Fibroblast of pulmonary artery (primary cell): ENCODE measurements at regions not wholly inside any gene's neighbourhood (a gene's known extent, or its start where the extent isn't known, plus 50 kb on each side); places are given as distances from the start of the nearest gene placed in this dataset.

Experiments used
- DNase-seq: peaks from one replicate; pipeline ENCODE4 v3.0.0-alpha.2; 2010; ENCODE audit warnings: low read depth
- H3K4me3 ChIP-seq: replicated peaks from 2 replicates; pipeline ENCODE4 v1.5.1; 2011; ENCODE audit warnings: low read depth, mild to moderate bottlenecking, control low read depth, low read length, moderate library complexity
- TF ChIP-seq, protein P1 (sequence below): IDR thresholded peaks from 2 replicates; pipeline ENCODE4 v1.5.1; 2011; ENCODE audit warnings: mild to moderate bottlenecking, control low read depth, low read length, inconsistent platforms; ENCODE audit errors: missing control alignments

GRCh38 chr5:167816864-167817263 lies 474.6 kb upstream of the WWC1 start:
- TF ChIP-seq, protein P1, sequence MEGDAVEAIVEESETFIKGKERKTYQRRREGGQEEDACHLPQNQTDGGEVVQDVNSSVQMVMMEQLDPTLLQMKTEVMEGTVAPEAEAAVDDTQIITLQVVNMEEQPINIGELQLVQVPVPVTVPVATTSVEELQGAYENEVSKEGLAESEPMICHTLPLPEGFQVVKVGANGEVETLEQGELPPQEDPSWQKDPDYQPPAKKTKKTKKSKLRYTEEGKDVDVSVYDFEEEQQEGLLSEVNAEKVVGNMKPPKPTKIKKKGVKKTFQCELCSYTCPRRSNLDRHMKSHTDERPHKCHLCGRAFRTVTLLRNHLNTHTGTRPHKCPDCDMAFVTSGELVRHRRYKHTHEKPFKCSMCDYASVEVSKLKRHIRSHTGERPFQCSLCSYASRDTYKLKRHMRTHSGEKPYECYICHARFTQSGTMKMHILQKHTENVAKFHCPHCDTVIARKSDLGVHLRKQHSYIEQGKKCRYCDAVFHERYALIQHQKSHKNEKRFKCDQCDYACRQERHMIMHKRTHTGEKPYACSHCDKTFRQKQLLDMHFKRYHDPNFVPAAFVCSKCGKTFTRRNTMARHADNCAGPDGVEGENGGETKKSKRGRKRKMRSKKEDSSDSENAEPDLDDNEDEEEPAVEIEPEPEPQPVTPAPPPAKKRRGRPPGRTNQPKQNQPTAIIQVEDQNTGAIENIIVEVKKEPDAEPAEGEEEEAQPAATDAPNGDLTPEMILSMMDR, result no peak
- no peak overlapping the region for H3K4me3 ChIP-seq
- DNase-seq, result no peak

DNA sequence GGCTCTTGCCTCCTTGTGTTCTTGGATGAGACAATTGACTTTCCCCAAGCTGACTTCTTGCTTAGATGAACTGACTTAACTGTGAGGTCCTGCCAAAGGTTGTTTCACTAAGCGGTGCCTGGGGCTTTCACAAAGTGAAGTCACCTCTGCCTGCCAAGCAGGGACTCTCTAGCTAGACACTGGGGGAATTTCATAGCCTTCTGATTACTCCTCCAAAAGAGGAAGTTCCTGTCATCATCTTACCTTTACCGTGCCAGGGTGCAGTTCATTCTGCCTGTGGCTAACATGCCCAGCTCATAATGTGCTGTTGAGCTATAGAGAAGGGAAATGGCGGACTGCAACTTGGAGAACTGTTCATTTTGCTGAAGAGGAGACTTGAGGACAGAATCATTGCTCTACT lies 472.0 kb upstream of the WWC1 start:
- DNase-seq, result no peak
- no peak overlapping the region for H3K4me3 ChIP-seq
- TF ChIP-seq, protein P1, result no peak

- TF ChIP-seq, protein P1, result no peak
- no peak overlapping the region for H3K4me3 ChIP-seq
- no peak for DNase-seq
Measured at GRCh38 chr5:167820101-167820990, 471.1 kb upstream of the WWC1 start.

DNA sequence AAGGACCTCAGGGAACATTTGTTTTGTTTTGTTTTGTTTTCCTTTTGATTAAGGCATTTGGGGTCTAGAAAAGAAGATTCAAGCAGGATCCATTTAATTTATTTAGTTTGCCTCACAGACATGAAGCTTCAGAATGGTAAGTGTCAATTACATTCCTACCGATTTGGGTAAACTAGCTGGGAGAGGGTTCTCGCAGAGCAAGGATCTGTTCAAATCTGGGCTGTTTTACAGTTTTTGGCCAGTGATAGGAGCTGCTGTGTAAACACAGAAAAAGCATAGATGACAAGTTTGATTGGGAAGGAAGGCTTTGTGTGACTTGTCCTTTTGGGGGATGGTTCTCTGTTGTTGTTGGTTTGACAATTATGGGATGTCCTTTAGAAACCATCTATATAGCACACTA lies 470.3 kb upstream of the WWC1 start:
- TF ChIP-seq, protein P1, result no peak
- DNase-seq, result no peak
- no peak overlapping the region for H3K4me3 ChIP-seq

- H3K4me3 ChIP-seq, result no peak overlapping the region
- TF ChIP-seq, protein P1, result no peak
- no peak for DNase-seq
Measured at GRCh38 chr5:167821669-167822068, 469.8 kb upstream of the WWC1 start.

DNA sequence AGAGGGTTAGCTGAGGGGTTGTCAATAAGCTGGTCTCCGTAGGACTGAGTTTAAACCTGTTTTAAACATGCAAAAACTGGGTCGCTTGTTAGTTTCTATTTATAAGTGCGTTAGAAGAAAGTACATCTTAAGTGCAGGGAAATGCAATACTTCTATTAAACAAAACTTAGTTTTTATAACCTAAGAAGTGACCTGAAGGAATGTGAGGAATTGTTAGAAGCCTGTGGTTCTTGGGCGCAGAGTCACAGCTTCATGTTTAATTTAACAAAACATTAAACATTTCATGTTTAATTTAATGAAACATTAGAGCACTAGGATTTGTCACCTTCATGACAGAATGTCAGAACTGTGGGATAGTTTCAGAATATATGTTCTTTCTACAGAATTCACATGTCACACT lies 469.2 kb upstream of the WWC1 start:
- DNase-seq, result no peak
- no peak overlapping the region for H3K4me3 ChIP-seq
- TF ChIP-seq, protein P1, result no peak

DNA sequence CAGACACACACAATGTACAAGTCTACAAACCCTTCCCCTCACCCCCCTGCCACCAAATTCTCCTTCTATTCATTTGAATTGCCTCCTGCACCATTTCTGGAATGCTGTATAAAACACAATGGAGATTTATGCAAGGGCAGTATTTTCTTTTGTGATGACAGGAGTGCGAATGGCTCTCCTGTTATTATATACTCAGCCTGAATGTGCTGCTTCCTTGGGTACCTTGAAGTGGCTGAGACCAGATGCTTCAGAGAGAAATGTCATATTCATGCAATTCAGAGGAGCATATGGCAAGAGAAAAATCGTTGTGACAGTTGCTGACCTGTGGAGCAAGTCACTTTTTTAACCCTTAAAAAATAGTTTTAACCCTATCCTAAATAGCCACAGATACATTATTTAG lies 468.0 kb upstream of the WWC1 start:
- no peak for DNase-seq
- H3K4me3 ChIP-seq, result no peak overlapping the region
- TF ChIP-seq, protein P1, result no peak
